NCI-H2196 treated with DMSO at 0.1 percent for 48 hours (cell line): ENCODE measurements at regions not wholly inside any gene's neighbourhood (a gene's known extent, or its start where the extent isn't known, plus 50 kb on each side); places are given as distances from the start of the nearest gene placed in this dataset.
"Not testable (repeated sequence)": the region's sequence is repeated elsewhere in the genome, so short reads cannot be mapped to it uniquely, and the experiment has no call there.

Experiments
- DNase-seq: peaks from one replicate; lab custom pipeline; 2025; ENCODE audit not compliant: unreplicated experiment; lab: John Stamatoyannopoulos, UW

DNA sequence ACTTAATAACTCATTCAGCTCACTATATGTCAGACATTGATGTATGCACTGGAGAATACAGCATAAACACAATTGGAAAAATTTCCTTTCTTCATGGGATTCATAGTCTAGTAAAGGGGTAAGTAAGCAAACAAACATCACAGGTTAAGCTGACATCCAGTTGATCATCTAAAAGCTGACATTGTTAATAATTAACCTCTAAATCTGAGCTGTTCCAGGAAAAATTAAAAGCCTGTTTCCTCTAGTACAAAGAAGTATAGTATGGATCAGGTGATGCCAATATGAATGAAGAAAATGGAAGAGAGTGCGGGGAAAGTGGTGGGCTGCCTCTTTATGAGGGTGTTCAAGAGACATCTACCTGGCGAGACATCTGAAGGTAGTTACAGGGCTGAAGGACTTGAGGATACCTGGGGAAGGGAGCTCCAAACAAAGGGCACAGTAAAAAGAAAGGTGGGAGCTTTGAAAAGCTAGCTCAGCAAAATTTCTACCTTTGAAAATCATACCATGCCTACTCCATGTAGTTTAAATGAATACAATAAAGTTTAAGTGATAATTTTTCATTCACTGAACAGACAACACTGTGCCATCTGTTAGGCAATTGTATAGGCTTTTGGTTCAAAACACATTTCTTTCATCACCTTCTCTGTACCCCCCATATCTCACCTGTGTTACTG is 619.3 kb downstream of the TRIB2 start:
- DNase-seq = no peak

DNA sequence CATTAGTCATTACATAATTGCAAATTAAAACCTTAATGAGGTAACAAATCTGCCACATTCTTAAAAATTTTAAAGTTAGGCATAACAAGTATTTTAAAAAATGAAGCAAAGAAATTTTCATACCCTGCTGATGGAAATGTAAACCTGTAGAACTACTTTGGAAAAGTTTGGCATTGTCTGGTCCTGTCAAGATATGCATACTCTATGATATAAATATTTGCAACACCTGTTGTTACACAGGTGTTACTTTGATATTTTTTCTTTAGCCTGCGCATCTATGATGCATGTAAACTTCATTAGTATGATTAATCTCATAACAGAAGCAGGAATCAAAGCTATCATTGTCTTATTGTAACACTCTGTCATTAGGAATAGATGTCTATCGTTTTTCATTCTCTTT is 634.3 kb downstream of the TRIB2 start:
- no peak for DNase-seq

DNA sequence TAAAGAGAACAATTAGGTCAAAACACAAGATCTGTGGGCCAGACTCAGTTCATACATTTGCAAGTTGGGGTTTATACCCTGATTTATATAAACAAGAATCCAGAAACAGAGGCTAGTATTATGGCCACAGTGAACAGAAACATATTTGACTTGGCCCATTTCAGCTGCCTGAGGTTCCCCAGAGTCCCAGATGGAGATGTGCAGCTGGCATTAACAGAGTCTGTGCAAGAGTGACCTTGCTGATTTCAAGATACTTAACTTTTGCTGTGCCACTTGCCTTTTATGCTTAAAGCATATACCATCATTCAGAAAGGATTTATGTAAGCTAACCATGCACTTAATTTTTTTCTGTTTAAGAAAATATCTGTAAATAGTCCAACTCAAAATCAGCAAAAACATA is 636.3 kb downstream of the TRIB2 start:
- DNase-seq = no peak

DNA sequence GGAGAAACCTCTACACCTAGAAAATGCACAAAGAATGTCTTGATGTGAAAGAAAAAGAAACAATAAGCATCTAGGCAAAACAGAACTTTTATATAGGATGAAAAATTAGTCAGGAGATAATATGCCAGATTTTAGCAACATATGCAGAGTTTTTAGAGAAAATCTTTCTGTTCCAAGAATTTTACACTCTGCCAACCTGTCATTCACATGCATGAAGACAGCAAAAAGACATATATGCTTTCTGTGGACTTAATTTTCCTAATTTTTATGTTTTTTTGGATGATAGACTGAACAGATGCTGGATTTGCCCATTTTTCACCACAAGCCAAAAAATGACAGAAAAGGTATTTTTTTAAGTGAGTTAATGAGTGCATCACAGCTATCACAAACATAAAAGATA is 637.3 kb downstream of the TRIB2 start:
- DNase-seq = no peak

DNA sequence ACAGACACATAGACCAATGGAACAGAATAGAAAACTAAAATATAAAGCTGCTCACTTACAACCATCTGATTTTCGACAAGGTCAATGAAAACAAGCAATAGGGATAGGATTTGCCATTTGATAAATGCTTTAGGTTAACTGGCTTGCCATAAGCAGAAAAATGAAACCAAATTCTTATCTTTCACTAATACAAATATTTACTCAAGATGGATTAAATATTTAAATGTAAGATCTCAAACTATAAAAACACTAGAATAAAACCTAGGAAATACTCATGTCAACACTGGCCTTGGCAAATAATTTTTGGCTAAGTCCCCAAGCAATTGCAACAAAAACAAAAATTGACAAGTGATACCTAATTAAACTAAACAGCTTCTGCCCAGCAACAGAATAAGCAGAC is 665.2 kb downstream of the TRIB2 start:
- not testable (repeated sequence) for DNase-seq

DNA sequence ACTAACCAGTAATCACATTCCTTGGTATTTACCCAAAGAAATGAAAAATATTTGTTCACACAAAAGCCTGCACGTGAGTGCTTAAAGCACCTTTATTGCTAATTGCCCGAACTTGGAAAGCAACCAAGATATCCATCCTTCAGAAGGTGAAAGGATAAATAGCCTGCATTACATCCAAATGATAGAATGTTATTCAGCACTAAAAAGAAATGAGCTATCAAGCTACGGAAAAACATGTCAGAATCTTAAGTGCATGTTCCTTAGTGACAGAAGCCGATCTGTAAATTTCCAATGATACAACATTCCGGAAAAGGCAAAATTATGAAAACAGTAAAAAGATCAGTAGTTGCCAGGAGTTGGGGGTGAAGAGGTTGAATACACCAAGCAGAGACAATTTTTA is 672.4 kb downstream of the TRIB2 start:
- DNase-seq = not testable (repeated sequence)

DNA sequence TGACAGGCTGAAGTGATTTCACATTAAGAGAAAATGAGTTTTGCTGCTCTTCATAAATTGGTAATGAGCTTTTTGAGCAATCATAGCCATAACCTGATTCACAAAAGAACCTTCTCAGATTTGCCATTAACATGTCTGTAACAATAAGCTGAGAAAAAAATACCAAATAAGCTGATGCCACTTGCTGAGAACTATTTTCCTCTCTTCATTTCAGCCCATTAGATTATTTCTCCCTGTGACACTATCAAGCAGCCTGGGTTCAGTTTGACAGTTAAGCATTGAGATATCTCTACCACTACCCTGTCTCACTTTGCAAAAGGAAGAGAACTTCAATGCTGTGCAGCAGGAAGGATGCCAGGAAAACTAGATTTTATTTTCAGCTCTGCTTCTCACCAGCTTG is 673.9 kb downstream of the TRIB2 start:
- DNase-seq = no peak

DNA sequence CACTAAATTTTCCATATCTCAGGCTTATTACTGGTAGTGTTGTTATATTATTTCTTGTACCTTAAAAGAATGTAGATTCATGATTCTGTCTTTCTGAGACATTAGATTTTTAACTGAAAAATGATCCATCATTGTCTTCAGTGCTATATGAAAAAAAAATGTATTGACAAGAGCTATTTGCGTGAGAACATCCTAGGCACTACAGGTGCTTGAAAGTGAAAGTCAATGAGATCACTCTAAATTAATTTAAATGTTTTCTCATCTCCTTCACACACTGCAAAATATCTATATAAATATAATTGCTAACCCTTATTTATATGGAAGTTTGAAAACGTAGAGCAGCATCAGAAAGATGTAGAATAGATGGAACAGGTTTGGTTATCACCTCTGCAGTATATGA is 684.6 kb downstream of the TRIB2 start:
- DNase-seq = no peak

DNA sequence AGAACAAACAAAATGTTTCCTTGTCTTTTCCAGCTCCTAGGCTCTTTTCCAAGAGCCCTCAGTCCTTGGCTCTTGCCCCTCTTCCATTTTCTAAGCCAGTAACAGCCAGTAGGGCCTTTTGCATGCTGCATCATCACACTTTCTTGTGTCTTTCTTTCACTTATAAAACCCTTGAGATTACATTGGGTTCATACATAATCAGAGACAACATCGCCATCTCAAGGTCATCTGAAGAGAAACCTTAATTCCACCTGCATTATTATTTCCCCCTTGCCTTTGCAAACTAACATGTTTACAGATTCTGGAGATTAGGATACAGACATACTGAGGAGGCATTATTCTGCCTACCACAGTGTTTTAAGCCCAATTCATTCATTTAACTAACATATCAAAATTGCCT is 697.3 kb downstream of the TRIB2 start:
- no peak for DNase-seq

DNA sequence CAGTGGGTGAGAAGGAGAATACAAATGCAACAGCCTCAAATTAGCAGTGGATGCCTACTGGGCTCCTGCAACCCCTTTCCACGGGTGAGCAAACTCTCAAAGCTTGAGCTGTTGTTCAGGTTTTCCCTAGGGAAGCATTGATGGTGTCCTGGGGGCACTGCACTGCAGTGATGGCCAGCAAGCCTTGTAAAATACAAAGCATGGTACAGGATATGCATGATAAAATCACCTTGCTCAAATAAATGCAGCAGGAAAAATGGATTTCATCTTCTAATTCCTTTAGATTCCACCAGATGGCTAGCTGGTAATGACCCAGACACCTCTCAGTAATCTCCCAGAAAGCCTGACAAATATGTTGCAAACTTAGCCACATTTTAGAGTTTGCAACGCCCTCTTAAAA is 698.2 kb downstream of the TRIB2 start:
- no peak for DNase-seq

DNA sequence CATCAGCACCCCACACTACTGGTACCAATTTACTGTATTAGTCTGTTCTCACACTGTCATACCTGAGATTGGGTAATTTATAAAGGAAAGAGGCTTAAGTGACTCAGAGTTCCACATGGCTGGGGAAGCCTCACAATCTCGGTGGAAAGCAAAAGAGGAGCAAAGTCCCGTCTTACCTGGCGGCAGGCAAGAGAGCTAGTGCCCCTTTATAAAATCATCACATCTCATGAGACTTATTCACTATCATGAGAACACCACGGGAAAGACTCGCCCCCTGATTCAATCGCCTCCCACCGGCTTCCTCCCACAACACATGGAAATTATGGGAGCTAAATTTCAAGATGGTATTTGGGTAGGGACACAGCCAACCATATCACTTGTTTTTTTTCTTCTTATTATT is 717.2 kb downstream of the TRIB2 start:
- DNase-seq = no peak

DNA sequence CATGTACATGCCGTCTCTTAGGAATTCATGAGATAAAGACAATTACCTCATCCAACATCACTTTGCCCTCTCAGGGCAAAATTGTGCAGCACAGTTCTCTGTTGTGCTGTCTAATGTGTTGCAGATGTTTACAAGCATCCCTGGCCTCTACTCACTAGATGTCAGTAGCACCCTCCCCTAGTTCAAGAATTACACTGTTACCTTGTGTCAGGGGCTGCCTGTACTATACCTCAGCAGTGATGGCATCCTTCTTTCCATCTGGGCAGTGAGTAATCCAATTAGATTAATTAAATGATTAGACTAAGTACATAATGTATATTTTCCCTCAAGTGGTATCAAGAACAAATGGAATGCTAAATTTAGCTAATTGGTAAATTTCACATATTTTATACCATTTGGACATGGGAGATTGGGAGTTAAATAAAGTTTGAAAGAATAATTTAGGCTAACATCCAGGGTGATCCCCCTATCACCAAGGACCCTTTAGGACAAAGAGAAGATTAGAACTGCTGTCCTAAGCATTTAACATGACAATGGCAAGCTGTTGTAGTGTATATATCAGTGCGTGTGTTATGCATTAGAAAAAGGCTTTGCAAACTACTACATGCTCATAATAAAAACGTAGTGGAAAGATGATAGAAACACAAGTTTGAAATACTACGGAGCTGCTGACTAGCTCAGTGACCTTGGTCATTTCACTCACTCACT is 727.0 kb downstream of the TRIB2 start:
- DNase-seq = not testable (repeated sequence)

DNA sequence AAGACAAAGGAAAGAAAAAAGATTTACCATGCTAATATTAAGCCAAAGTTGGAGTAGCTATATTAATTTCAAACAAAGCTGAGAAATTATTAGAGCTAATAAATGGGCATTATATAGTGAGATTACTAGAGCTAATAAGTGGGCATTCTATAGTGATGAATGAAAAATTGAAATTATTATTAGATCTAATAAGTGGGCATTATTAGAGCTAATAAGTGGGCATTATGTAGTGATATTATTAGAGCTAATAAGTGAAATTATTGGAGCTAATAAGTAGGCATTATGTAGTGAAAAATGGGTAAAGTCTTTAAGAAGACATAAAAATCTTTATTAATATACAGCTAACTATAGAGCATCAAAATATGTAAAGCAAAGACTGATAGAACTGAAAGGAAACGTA is 745.7 kb downstream of the TRIB2 start:
- no peak for DNase-seq

DNA sequence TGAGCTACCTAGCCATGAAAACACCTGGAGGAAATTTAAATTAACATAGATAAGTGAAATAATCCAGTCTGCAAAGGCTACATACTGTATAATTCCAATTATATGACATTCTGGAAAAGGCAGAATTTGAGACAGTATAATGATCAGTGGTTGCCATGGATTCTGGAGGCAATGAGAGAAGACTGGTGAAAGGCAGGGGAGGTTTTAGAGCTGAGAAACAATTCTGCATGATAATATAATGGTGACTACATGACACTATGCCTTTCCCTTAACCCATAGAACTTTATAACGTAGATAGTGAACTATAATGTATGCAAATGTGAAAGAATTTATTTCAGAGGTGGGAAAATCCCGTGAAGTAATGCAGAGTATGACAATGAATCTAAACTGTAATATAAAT is 749.3 kb downstream of the TRIB2 start:
- DNase-seq = no peak

DNA sequence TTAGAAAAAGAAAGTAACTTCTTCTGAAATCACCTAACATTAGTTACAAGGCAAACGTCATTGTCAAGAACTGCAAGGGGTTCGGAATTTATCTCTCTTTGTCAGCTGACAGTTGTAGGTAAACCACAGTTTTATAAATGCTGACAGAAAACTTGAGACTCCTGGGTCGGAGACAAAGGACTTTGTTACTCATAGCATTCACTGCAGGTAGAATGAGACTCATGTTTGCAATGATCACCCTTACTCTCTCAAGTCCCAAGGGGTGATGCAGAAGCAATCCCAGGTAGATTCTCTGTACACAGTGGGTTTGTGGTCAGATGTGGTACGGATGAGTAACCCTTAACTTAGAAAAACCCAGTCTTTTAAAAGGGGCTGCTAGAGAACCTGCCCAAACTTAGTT is 757.8 kb downstream of the TRIB2 start:
- no peak for DNase-seq

DNA sequence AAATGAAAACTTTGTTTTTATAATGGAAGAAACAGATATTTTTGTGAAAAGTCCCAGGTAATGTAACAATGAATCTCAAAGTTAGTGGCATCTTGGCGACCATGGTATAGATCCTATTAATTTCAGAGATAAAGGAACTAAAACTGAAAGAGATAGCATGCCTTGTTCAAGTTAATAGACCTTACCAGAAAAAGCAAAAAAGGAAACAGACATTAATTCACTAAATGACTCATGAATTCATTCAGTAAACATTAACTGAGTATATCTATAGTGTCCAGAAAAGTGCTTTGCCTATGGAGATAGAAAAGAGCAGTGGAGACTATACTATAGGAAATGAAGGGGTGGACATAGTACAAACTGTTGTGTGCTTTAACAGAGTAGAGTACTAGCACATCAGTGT is 763.3 kb downstream of the TRIB2 start:
- DNase-seq = no peak

DNA sequence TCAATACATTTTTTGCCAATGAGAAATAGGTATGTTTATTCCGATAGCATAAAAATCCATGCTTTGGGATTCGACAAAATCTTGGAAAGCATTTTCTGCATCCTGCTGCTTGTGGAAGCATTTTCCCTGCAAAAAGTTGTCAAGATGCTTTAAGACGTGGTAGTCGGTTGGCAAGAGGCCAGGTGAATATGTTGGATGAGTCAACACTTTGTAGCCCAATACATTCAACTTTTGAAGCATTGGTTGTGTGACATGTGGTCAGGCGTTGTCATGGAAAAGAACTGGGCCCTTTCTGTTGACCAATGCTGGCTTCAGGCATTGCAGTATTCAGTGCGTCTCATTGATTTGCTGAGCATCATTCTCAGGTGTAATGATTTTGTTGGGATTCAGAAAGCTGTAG is 764.5 kb downstream of the TRIB2 start:
- DNase-seq = no peak

DNA sequence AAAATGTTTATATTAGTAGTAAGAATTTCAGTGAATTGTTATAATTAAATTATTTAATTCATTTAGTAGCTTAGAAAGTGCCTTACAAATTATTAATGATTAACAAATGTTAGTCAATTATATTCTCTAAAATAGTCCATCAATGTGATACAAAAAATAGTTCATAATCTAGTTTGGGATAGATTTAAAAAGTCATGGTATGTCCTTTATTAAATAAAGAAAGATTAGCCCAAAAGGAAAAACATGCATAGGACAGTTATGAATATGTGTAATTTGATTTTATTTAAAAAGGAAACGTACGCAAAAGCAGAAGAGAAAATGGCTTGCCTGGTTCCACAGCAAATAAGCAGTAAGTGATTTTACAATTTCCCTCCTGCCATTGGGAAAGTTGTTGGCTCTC is 768.5 kb downstream of the TRIB2 start:
- no peak for DNase-seq

DNA sequence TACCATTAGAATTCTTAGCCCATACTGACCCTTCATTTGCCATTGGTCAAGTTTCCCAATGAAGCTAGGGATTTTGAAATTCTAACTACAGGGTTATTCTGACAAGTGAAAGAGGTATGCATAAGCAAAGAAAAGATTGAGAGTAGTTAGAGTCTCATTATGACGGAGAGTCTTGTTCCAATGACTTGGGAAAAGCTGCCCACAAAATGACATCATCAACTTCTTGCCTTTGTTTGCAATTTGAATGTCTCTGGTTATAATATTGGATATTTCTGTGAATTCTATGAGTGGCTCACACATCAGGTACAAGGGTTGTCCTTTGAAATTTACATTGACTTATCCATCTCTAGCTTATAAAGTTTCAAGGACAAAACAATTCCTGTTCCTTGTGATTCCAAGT is 772.2 kb downstream of the TRIB2 start:
- no peak for DNase-seq

DNA sequence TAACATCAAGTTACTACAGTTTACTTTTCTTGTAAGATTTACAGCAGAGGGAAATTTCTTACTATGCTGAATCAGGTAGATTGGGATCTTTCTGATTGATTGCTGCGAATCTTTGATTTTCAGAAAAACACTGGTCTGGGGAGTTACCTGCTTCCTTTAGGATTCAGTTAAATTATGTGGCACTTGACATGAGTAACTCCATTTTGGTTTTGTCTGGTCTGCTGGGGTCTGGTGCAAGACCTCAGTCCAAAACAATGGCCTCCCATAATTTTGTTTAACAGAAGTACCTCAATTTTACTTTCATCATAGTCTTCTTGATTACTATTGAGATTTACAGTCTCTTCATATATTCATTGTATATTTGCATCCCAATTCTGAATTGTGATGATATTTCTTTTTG is 775.5 kb downstream of the TRIB2 start:
- no peak for DNase-seq

DNA sequence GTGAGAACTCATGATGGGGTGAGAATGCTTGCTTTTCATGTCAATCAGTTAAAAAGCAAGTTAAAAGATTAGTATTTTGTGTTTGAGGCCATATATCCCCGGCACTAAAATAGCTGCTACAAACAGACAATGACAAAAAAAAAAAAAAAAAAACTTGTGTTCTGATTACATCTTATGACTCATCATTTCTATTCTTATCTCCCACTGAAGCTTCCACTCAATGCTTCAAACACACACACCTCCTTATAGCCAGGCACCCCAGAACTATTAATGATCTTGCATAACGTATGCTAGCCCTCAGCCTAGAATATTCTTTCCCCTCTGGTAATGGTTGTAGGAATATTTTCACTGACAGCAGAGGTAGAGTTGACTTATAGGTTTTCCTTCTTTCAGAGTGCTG is 778.3 kb downstream of the TRIB2 start:
- DNase-seq = no peak

DNA sequence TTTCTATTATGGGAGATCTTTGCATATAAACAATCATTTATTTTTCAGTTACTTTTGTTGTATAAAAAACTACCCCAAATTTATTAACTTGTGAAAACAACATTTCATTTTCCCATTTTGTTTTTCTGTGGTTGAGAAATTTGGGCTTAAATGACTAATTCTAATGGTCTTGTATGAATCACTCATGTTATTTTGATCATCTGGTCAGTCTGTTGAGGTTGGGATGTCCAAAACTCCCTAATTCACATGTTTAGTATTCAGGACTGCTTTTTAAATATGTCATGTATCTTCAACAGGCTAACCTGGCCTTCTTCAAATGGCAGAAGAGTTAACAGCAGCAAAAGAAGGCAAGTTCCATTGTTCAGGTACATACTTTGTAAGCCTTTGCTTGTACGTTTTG is 788.1 kb downstream of the TRIB2 start:
- DNase-seq = no peak

DNA sequence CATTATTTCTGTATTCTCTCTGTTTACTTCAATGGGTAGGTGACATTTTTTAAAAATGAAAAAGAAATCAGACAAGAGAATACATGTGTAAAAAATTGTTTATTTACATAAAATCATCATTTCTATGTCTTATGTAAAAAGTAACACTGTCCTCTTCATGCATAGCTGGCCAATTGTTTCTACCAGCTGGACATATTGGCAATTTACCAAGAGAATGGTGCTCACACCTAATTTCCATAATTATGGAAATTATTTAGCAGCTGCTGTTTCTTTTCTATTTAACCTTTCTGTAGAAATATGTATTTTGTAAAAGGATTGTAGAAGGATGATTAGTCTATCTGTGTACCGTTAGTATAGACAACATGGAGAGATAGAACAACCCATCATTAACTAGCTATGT is 791.9 kb downstream of the TRIB2 start:
- DNase-seq = no peak
